Ovary (tissue), 7 donors: ENCODE measurements at regions not wholly inside any gene's neighbourhood (a gene's known extent, or its start where the extent isn't known, plus 50 kb on each side); places are given as distances from the start of the nearest gene placed in this dataset.

Experiments
- DNase-seq, 5 donors: peaks; one replicate each; pipeline ENCODE4 v3.0.0-alpha.2; 2019 to 2020
- H3K27ac ChIP-seq, 2 donors: fragments of 200-600 bp; one replicate each; pipeline versions ENCODE4 v1.5.1 to v1.8.0; 2019 to 2022
- H3K27me3 ChIP-seq: fragments of 200-600 bp; one replicate; pipeline ENCODE4 v1.8.0; 2022
- H3K36me3 ChIP-seq: fragments of 200-600 bp; sonication (generic); one replicate; pipeline ENCODE4 v1.5.1; 2019
- H3K4me1 ChIP-seq: one replicate; pipeline ENCODE4 v1.8.1; 2013; ENCODE audit warnings: mild to moderate bottlenecking, moderate library complexity; ENCODE audit not compliant: insufficient read depth
- H3K4me3 ChIP-seq: fragments of 200-600 bp; sonication (generic); one replicate; pipeline ENCODE4 v1.5.1; 2017
- H3K9me3 ChIP-seq, 2 donors: fragments of 200-600 bp in 1 of 2; sonication (generic) in 1 of 2; one replicate each; pipeline versions ENCODE4 v1.5.1 to v1.8.1; 2013 to 2019; ENCODE audit warnings: mild to moderate bottlenecking in 1 of 2, moderate library complexity in 1 of 2
- CTCF ChIP-seq, 3 donors: fragments of 450-650 bp in 2 of 3; fragments of 200-600 bp in 1 of 3; IDR thresholded peaks; one replicate each; pipeline versions ENCODE4 v1.5.1 to v1.8.0; 2016 to 2022; ENCODE audit warnings: antibody characterized with exemption in 3 of 3, mild to moderate bottlenecking in 1 of 3
- EP300 ChIP-seq: sonication (generic); formaldehyde crosslinking; IDR thresholded peaks from one replicate; pipeline ENCODE4 v1.6.1; 2017; ENCODE audit warnings: antibody characterized with exemption
- POLR2A ChIP-seq: fragments of 450-650 bp; IDR thresholded peaks from one replicate; pipeline ENCODE4 v1.6.1; 2017; ENCODE audit warnings: antibody characterized with exemption, mild to moderate bottlenecking, moderate library complexity
- WGBS, 3 donors: extraction: QIAGEN DNeasy Blood & Tissue Kit in 1 of 3; methylation state at CpG; one replicate each; pipeline versions ENCODE4 v1.1.5 to v1.1.7; 2013 to 2017; 5-methylcytosine and 5-hydroxymethylcytosine counted together
- intact Hi-C, 4 donors: fragments of 100-400 bp; cut with DNase I; formaldehyde crosslinking; loops; one replicate each; pipeline versions ENCODE4 v1.11.0 to v1.15.1; 2022 to 2023
- donor health status: DM: no; HTN: no; CAD: no; lungs with moderate emphysema.
- donor health status: DM: no; HTN: no; CAD: no.
- donor health status: Bipolar disorder and iron deficiency.
- donor health status: DM: no; HTN: no; CAD: no.
- donor health status: DM: yes; HTN: yes; CAD: no.

- Histone ChIP-seq H3K4me3 (no peak overlapping the region), H3K27me3 (no peaks in the 10 kb centered on the region), H3K4me1 (no peaks in the 10 kb centered on the region), H3K9me3 (no peaks in the 10 kb centered on the region), H3K36me3 (no peaks in the 10 kb centered on the region), H3K27ac (no peak overlapping the region)
- TF ChIP-seq POLR2A, result no peak
- no peak for TF ChIP-seq EP300
- TF ChIP-seq CTCF (IDR thresholded peaks at IDR 0.05), result no peak
- 84 to 89% (median 85%) methylated on average over 4 of the region's 4 CpGs for WGBS, 3 donors
- DNase-seq, result no peak
- intact Hi-C loops, result no loop called here
Observed at GRCh38 chr20:10998476-10998875, 324.7 kb upstream of the JAG1 start.

- Histone ChIP-seq H3K4me3 (no peak overlapping the region), H3K36me3 (no peaks in the 10 kb centered on the region), H3K27me3 (no peaks in the 10 kb centered on the region), H3K4me1 (no peaks in the 10 kb centered on the region), H3K27ac (no peak overlapping the region), H3K9me3 (no peaks in the 10 kb centered on the region)
- TF ChIP-seq CTCF (IDR thresholded peaks at IDR 0.05) (no peak), EP300 (no peak), POLR2A (no peak)
- 48 to 55% (median 54%) methylated on average over 1 of the region's 1 CpG for WGBS, 3 donors
- DNase-seq, result no peak
- intact Hi-C loops, result no loop called here
Observed at GRCh38 chr20:11000416-11000815, 326.6 kb upstream of the JAG1 start.

GRCh38 chr20:11001302-11001701 is 327.5 kb upstream of the JAG1 start:
- H3K4me1 ChIP-seq, result no peaks in the 10 kb centered on the region
- no peak overlapping the region for H3K27ac ChIP-seq
- H3K4me3 ChIP-seq, result no peak overlapping the region
- H3K36me3 ChIP-seq, result no peaks in the 10 kb centered on the region
- intact Hi-C loops, result no loop called here
- TF ChIP-seq CTCF (IDR thresholded peaks at IDR 0.05), result no peak
- TF ChIP-seq EP300, result no peak
- no peak for TF ChIP-seq POLR2A
- no peak for DNase-seq
- H3K27me3 ChIP-seq, result no peaks in the 10 kb centered on the region
- 69 to 81% (median 71%) methylated on average over 4 of the region's 4 CpGs for WGBS, 3 donors
- no peaks in the 10 kb centered on the region for H3K9me3 ChIP-seq

GRCh38 chr20:11001764-11002540 is 328.2 kb upstream of the JAG1 start:
- H3K36me3 ChIP-seq, result no peaks in the 10 kb centered on the region
- whole genome bisulfite sequencing, 3 donors, result 75 to 83% (median 75%) methylated on average over 12 of the region's 12 CpGs
- no peaks in the 10 kb centered on the region for H3K27me3 ChIP-seq
- H3K4me1 ChIP-seq, result no peaks in the 10 kb centered on the region
- DNase-seq, result no peak
- TF ChIP-seq EP300 (no peak), POLR2A (no peak), CTCF (IDR thresholded peaks at IDR 0.05) (no peak)
- no peaks in the 10 kb centered on the region for H3K9me3 ChIP-seq
- no peak overlapping the region for H3K4me3 ChIP-seq
- no peak overlapping the region for H3K27ac ChIP-seq
- intact Hi-C loops, result no loop called here
